WTC11 (cell line): ENCODE measurements at regions not wholly inside any gene's neighbourhood (a gene's known extent, or its start where the extent isn't known, plus 50 kb on each side); places are given as distances from the start of the nearest gene placed in this dataset.

ENCODE experiments used
- IRF2 ChIP-seq: sonication (generic); formaldehyde crosslinking; IDR thresholded peaks from 2 replicates; pipeline ENCODE4 v1.8.0; 2022; ENCODE audit warnings: low read depth, missing genetic modification reagents, borderline replicate concordance
- JUN ChIP-seq: sonication (generic); formaldehyde crosslinking; IDR thresholded peaks from 2 replicates; pipeline ENCODE4 v1.8.0; 2023; ENCODE audit warnings: mild to moderate bottlenecking, missing genetic modification reagents
- NFE2L1 ChIP-seq: sonication (generic); formaldehyde crosslinking; IDR thresholded peaks from 2 replicates; pipeline ENCODE4 v1.8.1; 2023; ENCODE audit warnings: missing genetic modification reagents
- OVOL2 ChIP-seq: fragments of 250-450 bp; sonication (Bioruptor Pico); IDR thresholded peaks from 2 replicates; pipeline ENCODE4 v1.9.0; 2021; ENCODE audit warnings: mild to moderate bottlenecking, borderline replicate concordance
- SMAD3 ChIP-seq: sonication (generic); formaldehyde crosslinking; IDR thresholded peaks from 2 replicates; pipeline ENCODE4 v1.8.0; 2022; ENCODE audit warnings: missing genetic modification reagents, mild to moderate bottlenecking, borderline replicate concordance
- ZNF232 ChIP-seq: sonication (generic); formaldehyde crosslinking; IDR thresholded peaks from 2 replicates; pipeline ENCODE4 v1.8.0; 2022; ENCODE audit warnings: mild to moderate bottlenecking, missing genetic modification reagents
- ZNF423 ChIP-seq: fragments of 250-450 bp; sonication (Bioruptor Pico); IDR thresholded peaks from 2 replicates; pipeline ENCODE4 v2.1.2; 2022; ENCODE audit warnings: mild to moderate bottlenecking, moderate library complexity
- TF ChIP-seq, protein P1 (sequence below): fragments of 200-600 bp; IDR thresholded peaks from 2 replicates; pipeline ENCODE4 v1.8.0; 2022; ENCODE audit warnings: antibody characterized with exemption
- TF ChIP-seq, protein P2 (sequence below): sonication (generic); formaldehyde crosslinking; IDR thresholded peaks from 2 replicates; pipeline ENCODE4 v1.8.0; 2022; ENCODE audit warnings: mild to moderate bottlenecking, missing genetic modification reagents
- TF ChIP-seq, protein P3 (sequence below): fragments of 250-450 bp; sonication (Bioruptor Pico); conservative IDR thresholded peaks from 2 replicates; pipeline ENCODE4 v1.9.0; 2021; ENCODE audit warnings: mild to moderate bottlenecking
- TF ChIP-seq, protein P4 (sequence below): sonication (generic); formaldehyde crosslinking; IDR thresholded peaks from 2 replicates; pipeline ENCODE4 v1.8.1; 2023; ENCODE audit warnings: mild to moderate bottlenecking, missing genetic modification reagents, moderate library complexity
- TF ChIP-seq, protein P5 (sequence below): sonication (generic); formaldehyde crosslinking; IDR thresholded peaks from 2 replicates; pipeline ENCODE4 v1.8.0; 2022; ENCODE audit warnings: mild to moderate bottlenecking, missing genetic modification reagents
- TF ChIP-seq, protein P6 (sequence below): sonication (generic); formaldehyde crosslinking; IDR thresholded peaks from 2 replicates; pipeline ENCODE4 v1.8.0; 2023; ENCODE audit warnings: missing genetic modification reagents, mild to moderate bottlenecking, borderline replicate concordance

DNA sequence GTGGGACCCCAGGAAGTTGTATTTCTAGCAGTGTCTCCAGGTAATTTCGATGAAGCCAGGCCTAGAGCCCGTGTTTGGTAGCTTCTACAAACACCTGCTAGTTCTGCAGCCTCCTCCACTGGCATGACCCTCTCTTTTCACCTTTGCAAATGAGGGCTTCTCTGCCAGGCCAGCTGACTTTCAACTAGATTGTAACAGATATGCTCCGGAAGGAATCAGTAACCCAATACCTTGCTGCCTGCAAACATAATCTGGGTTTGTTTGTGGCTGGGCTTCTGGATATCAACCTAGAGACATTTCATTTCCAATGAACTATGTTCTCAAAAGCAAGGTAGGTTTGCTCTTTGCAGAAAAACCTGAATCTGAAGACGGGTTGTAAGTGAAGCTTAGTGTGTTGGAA, 354.8 kb downstream of the DMRT2 start:
- TF ChIP-seq ZNF423 (CRISPR knock-in tag) (no peak), ZNF232 (no peak), IRF2 (CRISPR knock-in tag) (no peak), OVOL2 (no peak), NFE2L1 (CRISPR knock-in tag) (no peak), SMAD3 (CRISPR knock-in tag) (no peak), JUN (CRISPR knock-in tag) (no peak)
- TF ChIP-seq, protein P1, sequence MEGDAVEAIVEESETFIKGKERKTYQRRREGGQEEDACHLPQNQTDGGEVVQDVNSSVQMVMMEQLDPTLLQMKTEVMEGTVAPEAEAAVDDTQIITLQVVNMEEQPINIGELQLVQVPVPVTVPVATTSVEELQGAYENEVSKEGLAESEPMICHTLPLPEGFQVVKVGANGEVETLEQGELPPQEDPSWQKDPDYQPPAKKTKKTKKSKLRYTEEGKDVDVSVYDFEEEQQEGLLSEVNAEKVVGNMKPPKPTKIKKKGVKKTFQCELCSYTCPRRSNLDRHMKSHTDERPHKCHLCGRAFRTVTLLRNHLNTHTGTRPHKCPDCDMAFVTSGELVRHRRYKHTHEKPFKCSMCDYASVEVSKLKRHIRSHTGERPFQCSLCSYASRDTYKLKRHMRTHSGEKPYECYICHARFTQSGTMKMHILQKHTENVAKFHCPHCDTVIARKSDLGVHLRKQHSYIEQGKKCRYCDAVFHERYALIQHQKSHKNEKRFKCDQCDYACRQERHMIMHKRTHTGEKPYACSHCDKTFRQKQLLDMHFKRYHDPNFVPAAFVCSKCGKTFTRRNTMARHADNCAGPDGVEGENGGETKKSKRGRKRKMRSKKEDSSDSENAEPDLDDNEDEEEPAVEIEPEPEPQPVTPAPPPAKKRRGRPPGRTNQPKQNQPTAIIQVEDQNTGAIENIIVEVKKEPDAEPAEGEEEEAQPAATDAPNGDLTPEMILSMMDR = no peak
- TF ChIP-seq, protein P2, sequence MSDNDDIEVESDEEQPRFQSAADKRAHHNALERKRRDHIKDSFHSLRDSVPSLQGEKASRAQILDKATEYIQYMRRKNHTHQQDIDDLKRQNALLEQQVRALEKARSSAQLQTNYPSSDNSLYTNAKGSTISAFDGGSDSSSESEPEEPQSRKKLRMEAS (CRISPR knock-in tag) = no peak
- TF ChIP-seq, protein P3, sequence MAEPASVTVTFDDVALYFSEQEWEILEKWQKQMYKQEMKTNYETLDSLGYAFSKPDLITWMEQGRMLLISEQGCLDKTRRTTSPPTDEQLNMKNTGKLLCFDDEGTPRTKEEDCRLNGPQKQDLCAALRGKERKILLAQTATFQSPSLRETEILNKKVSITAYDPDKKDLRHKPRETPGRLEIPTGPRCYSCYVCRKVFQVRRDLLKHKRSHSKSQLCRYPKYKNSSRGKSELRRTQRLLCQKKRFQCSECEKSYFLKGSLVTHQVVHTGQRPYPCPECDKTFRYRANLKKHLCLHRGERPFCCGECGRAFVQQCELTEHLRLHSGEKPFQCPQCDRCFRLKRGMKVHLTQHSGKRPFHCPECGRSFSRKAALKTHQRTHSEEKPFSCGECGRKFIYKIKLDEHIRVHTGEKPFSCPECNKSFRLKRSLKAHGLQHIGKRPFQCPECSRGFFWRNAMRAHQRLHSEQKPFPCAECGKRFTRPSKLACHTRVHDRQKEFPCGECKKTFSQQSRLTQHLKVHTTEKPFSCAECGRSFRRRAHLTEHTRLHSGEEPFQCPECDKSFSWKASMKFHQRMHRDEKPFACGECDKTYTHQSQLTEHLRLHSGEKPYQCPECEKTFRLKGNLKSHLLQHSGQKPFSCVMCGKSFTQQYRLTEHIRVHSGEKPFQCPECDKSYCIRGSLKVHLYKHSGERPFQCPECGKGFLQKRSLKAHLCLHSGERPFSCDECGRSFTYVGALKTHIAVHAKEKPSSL = no peak
- TF ChIP-seq, protein P4, sequence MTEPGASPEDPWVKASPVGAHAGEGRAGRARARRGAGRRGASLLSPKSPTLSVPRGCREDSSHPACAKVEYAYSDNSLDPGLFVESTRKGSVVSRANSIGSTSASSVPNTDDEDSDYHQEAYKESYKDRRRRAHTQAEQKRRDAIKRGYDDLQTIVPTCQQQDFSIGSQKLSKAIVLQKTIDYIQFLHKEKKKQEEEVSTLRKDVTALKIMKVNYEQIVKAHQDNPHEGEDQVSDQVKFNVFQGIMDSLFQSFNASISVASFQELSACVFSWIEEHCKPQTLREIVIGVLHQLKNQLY (CRISPR knock-in tag) = no peak
- TF ChIP-seq, protein P5, sequence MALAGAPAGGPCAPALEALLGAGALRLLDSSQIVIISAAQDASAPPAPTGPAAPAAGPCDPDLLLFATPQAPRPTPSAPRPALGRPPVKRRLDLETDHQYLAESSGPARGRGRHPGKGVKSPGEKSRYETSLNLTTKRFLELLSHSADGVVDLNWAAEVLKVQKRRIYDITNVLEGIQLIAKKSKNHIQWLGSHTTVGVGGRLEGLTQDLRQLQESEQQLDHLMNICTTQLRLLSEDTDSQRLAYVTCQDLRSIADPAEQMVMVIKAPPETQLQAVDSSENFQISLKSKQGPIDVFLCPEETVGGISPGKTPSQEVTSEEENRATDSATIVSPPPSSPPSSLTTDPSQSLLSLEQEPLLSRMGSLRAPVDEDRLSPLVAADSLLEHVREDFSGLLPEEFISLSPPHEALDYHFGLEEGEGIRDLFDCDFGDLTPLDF (CRISPR knock-in tag) = no peak
- TF ChIP-seq, protein P6, sequence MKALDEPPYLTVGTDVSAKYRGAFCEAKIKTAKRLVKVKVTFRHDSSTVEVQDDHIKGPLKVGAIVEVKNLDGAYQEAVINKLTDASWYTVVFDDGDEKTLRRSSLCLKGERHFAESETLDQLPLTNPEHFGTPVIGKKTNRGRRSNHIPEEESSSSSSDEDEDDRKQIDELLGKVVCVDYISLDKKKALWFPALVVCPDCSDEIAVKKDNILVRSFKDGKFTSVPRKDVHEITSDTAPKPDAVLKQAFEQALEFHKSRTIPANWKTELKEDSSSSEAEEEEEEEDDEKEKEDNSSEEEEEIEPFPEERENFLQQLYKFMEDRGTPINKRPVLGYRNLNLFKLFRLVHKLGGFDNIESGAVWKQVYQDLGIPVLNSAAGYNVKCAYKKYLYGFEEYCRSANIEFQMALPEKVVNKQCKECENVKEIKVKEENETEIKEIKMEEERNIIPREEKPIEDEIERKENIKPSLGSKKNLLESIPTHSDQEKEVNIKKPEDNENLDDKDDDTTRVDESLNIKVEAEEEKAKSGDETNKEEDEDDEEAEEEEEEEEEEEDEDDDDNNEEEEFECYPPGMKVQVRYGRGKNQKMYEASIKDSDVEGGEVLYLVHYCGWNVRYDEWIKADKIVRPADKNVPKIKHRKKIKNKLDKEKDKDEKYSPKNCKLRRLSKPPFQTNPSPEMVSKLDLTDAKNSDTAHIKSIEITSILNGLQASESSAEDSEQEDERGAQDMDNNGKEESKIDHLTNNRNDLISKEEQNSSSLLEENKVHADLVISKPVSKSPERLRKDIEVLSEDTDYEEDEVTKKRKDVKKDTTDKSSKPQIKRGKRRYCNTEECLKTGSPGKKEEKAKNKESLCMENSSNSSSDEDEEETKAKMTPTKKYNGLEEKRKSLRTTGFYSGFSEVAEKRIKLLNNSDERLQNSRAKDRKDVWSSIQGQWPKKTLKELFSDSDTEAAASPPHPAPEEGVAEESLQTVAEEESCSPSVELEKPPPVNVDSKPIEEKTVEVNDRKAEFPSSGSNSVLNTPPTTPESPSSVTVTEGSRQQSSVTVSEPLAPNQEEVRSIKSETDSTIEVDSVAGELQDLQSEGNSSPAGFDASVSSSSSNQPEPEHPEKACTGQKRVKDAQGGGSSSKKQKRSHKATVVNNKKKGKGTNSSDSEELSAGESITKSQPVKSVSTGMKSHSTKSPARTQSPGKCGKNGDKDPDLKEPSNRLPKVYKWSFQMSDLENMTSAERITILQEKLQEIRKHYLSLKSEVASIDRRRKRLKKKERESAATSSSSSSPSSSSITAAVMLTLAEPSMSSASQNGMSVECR (CRISPR knock-in tag) = no peak
